Liver (tissue), 8 donors: ENCODE measurements at regions not wholly inside any gene's neighbourhood (a gene's known extent, or its start where the extent isn't known, plus 50 kb on each side); places are given as distances from the start of the nearest gene placed in this dataset.

Source experiments
- DNase-seq: peaks from one replicate; pipeline ENCODE4 v3.0.0-alpha.2; 2017; ENCODE audit warnings: low spot score
- H3K27ac ChIP-seq, 2 donors: one replicate each; pipeline ENCODE4 v1.7.0; 2013; ENCODE audit warnings: inconsistent platforms in 2 of 2, low read length in 2 of 2, control low read depth in 1 of 2, low read depth in 1 of 2, mild to moderate bottlenecking in 1 of 2
- H3K27me3 ChIP-seq, 4 donors: one replicate each; pipeline versions ENCODE4 v1.6.1 to v1.7.0; 2013; ENCODE audit warnings: low read length in 3 of 4, inconsistent platforms in 1 of 4, mild to moderate bottlenecking in 1 of 4, moderate library complexity in 1 of 4; ENCODE audit not compliant: control insufficient read depth in 4 of 4, insufficient read depth in 4 of 4
- H3K36me3 ChIP-seq, 4 donors: one replicate each; pipeline versions ENCODE4 v1.6.1 to v1.7.0; 2013; ENCODE audit warnings: low read length in 3 of 4, mild to moderate bottlenecking in 3 of 4, low read depth in 1 of 4, moderate library complexity in 1 of 4; ENCODE audit not compliant: control insufficient read depth in 4 of 4, insufficient read depth in 3 of 4
- H3K4me1 ChIP-seq, 4 donors: one replicate each; pipeline versions ENCODE4 v1.6.1 to v1.7.0; 2013; ENCODE audit warnings: low read length in 3 of 4, mild to moderate bottlenecking in 3 of 4, moderate library complexity in 1 of 4; ENCODE audit not compliant: control insufficient read depth in 4 of 4, insufficient read depth in 4 of 4
- H3K4me3 ChIP-seq, 3 donors: one replicate each; pipeline versions ENCODE4 v1.6.1 to v1.7.0; 2013; ENCODE audit warnings: low read length in 3 of 3, control low read depth in 1 of 3, low read depth in 1 of 3, mild to moderate bottlenecking in 1 of 3
- H3K9ac ChIP-seq, 2 donors: one replicate each; pipeline ENCODE4 v1.7.0; 2013; ENCODE audit warnings: low read length in 2 of 2, mild to moderate bottlenecking in 2 of 2, moderate library complexity in 2 of 2, control low read depth in 1 of 2, low read depth in 1 of 2
- H3K9me3 ChIP-seq, 4 donors: one replicate each; pipeline versions ENCODE4 v1.6.1 to v1.7.0; 2013; ENCODE audit warnings: low read length in 3 of 4; ENCODE audit not compliant: control insufficient read depth in 4 of 4
- ATF3 ChIP-seq: IDR thresholded peaks from 2 replicates; pipeline ENCODE4 v1.6.1; 2016; ENCODE audit warnings: antibody characterized with exemption
- CTCF ChIP-seq: fragments of 150-350 bp; IDR thresholded peaks from 2 replicates; pipeline ENCODE4 v1.5.1; 2017; ENCODE audit warnings: improper control_type of control experiment, low read depth, low read length; ENCODE audit not compliant: missing input control
- EGR1 ChIP-seq, 2 donors: IDR thresholded peaks; 2 replicates each; pipeline ENCODE4 v1.6.1; 2016 to 2018; ENCODE audit warnings: antibody characterized with exemption in 2 of 2, low read depth in 2 of 2
- GABPA ChIP-seq, 2 donors: IDR thresholded peaks in 1 of 2; conservative IDR thresholded peaks in 1 of 2; 2 replicates each; pipeline ENCODE4 v1.6.1; 2016; ENCODE audit warnings: antibody characterized with exemption in 2 of 2, mild to moderate bottlenecking in 1 of 2, moderate library complexity in 1 of 2
- RAD21 ChIP-seq, 2 donors: IDR thresholded peaks; 2 replicates each; pipeline ENCODE4 v1.6.1; 2016; ENCODE audit warnings: antibody characterized with exemption in 2 of 2, mild to moderate bottlenecking in 2 of 2
- SP1 ChIP-seq: IDR thresholded peaks from 2 replicates; pipeline ENCODE4 v1.6.1; 2018; ENCODE audit warnings: antibody characterized with exemption, mild to moderate bottlenecking
- YY1 ChIP-seq: IDR thresholded peaks from 2 replicates; pipeline ENCODE4 v1.6.1; 2016; ENCODE audit warnings: antibody characterized with exemption, mild to moderate bottlenecking
- ZBTB33 ChIP-seq: IDR thresholded peaks from 2 replicates; pipeline ENCODE4 v1.6.1; 2016; ENCODE audit warnings: antibody characterized with exemption
- WGBS: extraction: QIAGEN DNeasy Blood & Tissue Kit; methylation state at CpG from one replicate; pipeline ENCODE4 v1.1.7; 2013; 5-methylcytosine and 5-hydroxymethylcytosine counted together
- donor health status: healthy.
- donor health status: healthy.
- donor health status: healthy.
- donor health status: healthy.
- donor health status: healthy.

- Histone ChIP-seq H3K27ac (no peak overlapping the region), H3K4me3 (no peak overlapping the region), H3K9me3 (no peaks in the 10 kb centered on the region), H3K36me3 (no peaks in the 10 kb centered on the region), H3K9ac (no peak overlapping the region), H3K4me1 (no peaks in the 10 kb centered on the region), H3K27me3 (no peaks in the 10 kb centered on the region)
- WGBS, result 80% methylated on average over 14 of the region's 14 CpGs
- TF ChIP-seq YY1 (no peak), RAD21 (IDR thresholded peaks at IDR 0.05) (no peak)
- DNase-seq, result no peak
Observed at GRCh38 chr20:57908704-57909630, 199.2 kb upstream of the PMEPA1 start.

- DNase-seq, result no peak
- Histone ChIP-seq H3K9ac (no peak overlapping the region), H3K4me1 (no peaks in the 10 kb centered on the region), H3K27ac (no peak overlapping the region), H3K27me3 (no peaks in the 10 kb centered on the region), H3K4me3 (no peak overlapping the region), H3K9me3 (no peaks in the 10 kb centered on the region), H3K36me3 (no peaks in the 10 kb centered on the region)
- WGBS, result 87% methylated on average over 9 of the region's 9 CpGs
- TF ChIP-seq CTCF, result no peak
- TF ChIP-seq ZBTB33, result no peak
- no peak for TF ChIP-seq EGR1 (IDR thresholded peaks at IDR 0.05; ENCODE audit: low read depth in 2 of 2)
- TF ChIP-seq RAD21 (IDR thresholded peaks at IDR 0.05), result no peak
- TF ChIP-seq SP1, result no peak
Observed at GRCh38 chr20:57908226-57908625, 198.4 kb upstream of the PMEPA1 start.

GRCh38 chr20:57907131-57908000, 197.6 kb upstream of the PMEPA1 start:
- 83% methylated on average over 20 of the region's 20 CpGs for WGBS
- H3K27me3 ChIP-seq, result no peaks in the 10 kb centered on the region
- no peak for DNase-seq
- H3K4me3 ChIP-seq, result no peak overlapping the region
- no peak overlapping the region for H3K27ac ChIP-seq
- no peaks in the 10 kb centered on the region for H3K9me3 ChIP-seq
- TF ChIP-seq ATF3 (no peak), EGR1 (IDR thresholded peaks at IDR 0.05; ENCODE audit: low read depth in 2 of 2) (no peak), GABPA (IDR thresholded peaks at IDR 0.05 in 1 of 2, conservative IDR thresholded peaks at IDR 0.05 in 1 of 2) (no peak)
- no peaks in the 10 kb centered on the region for H3K36me3 ChIP-seq
- H3K9ac ChIP-seq, result no peak overlapping the region
- H3K4me1 ChIP-seq, result no peaks in the 10 kb centered on the region
